GM18502 (cell line): ENCODE measurements at regions not wholly inside any gene's neighbourhood (a gene's known extent, or its start where the extent isn't known, plus 50 kb on each side); places are given as distances from the start of the nearest gene placed in this dataset.

ENCODE experiments used
- ATAC-seq: cut with Tn5 transposase; IDR thresholded peaks from one replicate; pipeline ENCODE4 v1.9.1; 2021; ENCODE audit warnings: mild to moderate bottlenecking; ENCODE audit not compliant: unreplicated experiment, poor library complexity

DNA sequence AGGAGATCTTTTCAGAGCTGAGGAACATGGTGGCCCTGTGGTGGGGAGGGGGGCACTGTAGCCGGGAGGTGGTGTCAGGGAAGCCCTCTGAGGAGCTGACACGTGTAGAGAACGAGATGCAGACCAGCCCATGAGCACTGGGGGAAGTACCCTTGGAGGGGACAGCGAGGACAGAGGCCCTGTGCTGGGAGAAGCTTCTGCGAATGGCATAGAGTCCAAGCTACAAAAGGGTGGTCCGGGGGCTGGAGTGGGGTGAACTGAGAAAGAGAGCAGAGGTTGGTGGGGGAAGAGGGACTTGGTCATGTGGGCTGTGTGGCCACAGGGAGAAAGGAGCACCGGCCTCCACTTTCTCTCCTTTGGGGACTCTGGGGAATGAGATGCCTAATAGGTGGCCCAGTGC lies 270.8 kb downstream of the CBLN1 start:
- no peak for ATAC-seq

- no peak for ATAC-seq
These were observed 271.2 kb downstream of the CBLN1 start for GRCh38 chr16:49010396-49010795.

DNA sequence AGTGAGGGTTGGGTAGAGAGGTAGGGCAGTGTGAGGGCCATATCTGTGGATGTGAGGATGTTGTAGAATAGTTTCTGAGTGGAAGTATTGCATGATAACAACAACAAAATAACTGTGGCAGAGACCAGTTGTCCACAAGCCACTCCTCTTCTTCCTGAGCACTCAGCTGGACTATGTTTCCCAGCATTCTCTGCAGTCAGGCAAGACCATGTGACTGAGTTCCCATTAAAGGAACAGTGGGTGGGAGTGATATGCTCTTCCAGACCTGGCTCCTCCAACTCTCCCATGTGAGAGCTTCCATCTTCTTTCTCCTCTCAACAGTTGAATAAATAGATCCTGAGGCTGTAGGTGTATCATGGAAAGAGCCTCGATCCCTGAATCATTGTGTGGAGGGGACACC lies 272.4 kb downstream of the CBLN1 start:
- ATAC-seq: no peak

- no peak for ATAC-seq
These were observed 277.6 kb downstream of the CBLN1 start for GRCh38 chr16:49003992-49004391.

GRCh38 chr16:49003022-49003421 lies 278.6 kb downstream of the CBLN1 start:
- no peak for ATAC-seq

DNA sequence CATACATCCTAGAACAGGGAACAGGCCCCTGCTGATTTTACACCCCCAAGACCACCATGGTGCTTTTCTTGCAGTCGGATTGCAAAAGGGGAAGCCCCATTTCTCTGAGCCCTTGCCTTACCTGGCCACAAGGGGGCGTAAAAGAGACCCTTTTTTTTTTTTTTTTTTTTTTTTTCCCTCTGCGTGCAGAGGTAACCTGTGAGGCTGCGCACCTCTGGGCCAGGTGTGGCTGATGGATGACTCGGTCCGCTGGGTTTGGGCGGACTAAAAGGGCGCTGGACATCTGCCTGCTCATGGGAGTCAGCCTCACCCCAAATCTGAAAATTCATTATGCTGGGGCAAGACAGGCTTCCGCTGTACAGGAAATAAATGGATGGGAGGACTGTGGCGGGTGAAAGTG lies 281.0 kb downstream of the CBLN1 start:
- no peak for ATAC-seq

DNA sequence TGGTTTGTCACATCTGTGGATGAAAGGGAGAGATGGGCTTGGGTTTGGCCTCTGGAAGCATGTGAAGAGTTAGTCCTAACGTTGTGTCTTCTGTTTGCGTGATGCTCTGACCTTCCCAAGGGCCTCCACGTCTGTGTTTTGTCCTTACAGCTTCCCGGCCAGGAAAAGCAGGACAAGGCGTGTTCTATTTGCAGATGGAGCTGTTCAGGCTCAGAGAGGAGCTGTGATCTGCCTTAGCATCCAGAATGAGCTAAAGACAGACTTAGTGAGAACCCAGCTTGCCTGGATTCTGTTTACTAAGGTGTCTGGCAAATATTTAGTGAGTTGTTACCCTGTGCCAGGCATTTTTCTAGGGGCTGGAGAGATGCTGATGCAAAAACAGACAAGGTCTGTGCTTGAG lies 282.1 kb downstream of the CBLN1 start:
- no peak for ATAC-seq

DNA sequence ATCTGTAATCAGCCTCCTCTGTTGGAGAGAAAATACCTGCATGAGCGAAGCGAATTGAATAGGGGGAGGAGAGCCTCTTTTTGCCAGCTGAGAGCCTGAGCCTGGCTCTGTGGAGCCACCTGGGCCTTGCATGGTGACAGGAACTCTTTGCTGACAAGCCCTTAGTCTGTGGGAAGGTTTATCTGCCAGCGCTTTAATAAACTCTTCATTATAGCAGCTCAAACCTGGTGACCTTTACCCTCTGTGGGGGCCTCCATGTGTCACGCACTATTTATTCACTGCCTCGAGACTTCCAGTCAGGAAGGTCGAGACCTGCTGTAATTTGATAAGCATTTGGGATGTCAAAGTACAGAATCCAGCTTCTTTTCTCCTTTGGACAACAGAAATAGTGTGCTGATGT lies 282.6 kb downstream of the CBLN1 start:
- no peak for ATAC-seq

- ATAC-seq: no peak
These were observed 283.7 kb downstream of the CBLN1 start for GRCh38 chr16:48997946-48998345.

GRCh38 chr16:48997081-48997615 lies 284.5 kb downstream of the CBLN1 start:
- no peak for ATAC-seq

GRCh38 chr16:48978501-48978900 lies 303.1 kb downstream of the CBLN1 start:
- ATAC-seq: no peak

- ATAC-seq: no peak
These were observed 309.4 kb downstream of the CBLN1 start for GRCh38 chr16:48972236-48972635.

DNA sequence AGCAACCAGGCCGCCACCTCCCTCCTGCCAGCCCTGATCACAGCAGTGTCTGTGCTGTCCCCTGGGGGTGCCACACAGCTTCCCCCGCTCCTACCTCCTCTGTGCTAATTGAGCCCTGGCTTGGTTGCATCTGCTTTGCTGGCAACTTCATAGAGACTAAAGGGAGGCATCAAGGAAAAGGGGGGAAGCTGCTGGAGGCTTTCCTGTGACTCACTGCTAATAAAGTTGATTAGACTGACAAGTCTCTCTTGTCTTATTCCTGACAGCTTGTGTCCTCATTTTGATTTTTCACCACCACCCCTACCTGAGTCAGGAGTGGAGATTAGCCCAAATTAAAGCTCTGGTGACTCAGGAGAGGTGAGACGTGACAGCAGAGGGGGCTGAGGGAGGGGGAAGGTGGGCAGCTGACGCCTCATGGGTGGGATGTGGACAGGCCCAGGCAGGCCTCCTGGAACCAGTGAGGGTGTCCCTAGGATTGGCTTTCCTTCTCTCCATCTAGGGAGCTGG lies 310.0 kb downstream of the CBLN1 start:
- ATAC-seq: no peak

- ATAC-seq: no peak
These were observed 311.4 kb downstream of the CBLN1 start for GRCh38 chr16:48970216-48970615.

DNA sequence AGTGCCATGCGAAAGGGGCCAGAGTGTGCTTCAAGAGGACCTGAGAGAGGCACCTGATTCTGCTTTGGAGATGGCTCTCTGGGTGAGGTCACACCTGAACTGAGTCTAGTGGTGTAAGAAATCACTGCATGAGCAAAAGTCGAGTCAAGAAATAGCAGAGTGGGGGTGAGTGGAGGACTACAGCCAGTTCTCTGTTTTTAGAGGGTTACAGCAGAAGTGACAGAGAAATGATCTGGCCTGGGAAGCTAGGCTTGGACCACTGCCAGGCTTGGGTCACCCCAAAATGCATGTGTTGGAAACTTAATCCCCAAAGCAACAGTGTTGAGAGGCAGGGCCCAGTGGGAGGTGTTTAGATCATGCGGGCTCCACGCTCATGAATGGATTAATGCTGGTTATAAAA lies 312.0 kb downstream of the CBLN1 start:
- no peak for ATAC-seq

DNA sequence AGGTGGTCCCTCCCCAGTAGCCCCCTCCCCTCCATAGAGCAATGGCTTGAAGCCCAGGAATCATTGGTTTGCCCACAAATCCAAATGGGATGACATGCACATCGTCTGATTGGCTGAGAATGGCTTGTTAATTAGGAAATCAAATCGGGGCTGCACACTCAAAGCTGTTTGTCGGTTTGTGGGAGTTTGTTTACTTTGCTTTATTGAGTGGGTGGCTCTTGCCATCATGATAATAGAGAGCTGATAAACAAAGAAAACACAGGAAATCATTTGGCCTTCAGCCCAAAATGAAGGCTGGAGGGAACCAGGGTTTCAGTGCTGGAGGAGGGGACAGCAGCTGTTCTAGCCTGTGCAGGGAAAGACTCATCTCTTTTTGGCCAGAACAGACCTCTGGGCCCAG lies 316.3 kb downstream of the CBLN1 start:
- ATAC-seq: no peak

GRCh38 chr16:48963901-48964615 lies 317.6 kb downstream of the CBLN1 start:
- ATAC-seq: no peak

- no peak for ATAC-seq
These were observed 318.3 kb downstream of the CBLN1 start for GRCh38 chr16:48963306-48963705.

GRCh38 chr16:48961546-48961945 lies 320.1 kb downstream of the CBLN1 start:
- no peak for ATAC-seq

DNA sequence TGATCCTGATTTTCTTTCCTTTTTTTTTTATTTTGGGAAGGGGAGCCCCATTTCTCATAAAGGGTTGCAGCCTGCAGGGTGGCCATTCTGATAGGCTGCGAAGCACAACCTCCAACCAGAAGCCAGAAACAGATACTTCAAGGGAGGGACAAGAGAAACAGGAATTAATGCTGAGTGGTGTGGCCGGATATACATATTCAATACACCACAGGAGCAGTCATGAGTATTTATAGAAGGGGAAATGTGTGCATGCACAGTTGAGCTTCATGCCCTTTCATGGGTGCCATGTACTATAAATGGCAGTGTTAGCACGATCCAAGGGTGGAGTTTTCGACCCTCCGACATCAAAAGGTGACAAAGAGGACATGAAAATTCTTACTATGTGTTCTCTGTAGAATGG lies 320.8 kb downstream of the CBLN1 start:
- ATAC-seq: no peak

GRCh38 chr16:48959747-48960146 lies 321.9 kb downstream of the CBLN1 start:
- ATAC-seq: no peak

GRCh38 chr16:48959204-48959603 lies 322.4 kb downstream of the CBLN1 start:
- ATAC-seq: no peak
